Transverse colon (tissue), 4 donors: ENCODE measurements at regions not wholly inside any gene's neighbourhood (a gene's known extent, or its start where the extent isn't known, plus 50 kb on each side); places are given as distances from the start of the nearest gene placed in this dataset.

Experiments used
- DNase-seq: peaks from one replicate; pipeline ENCODE4 v3.0.0-alpha.2; 2019
- H3K27ac ChIP-seq, 4 donors: fragments of 200-600 bp; sonication (generic); 2 replicates each; pipeline ENCODE4 v1.5.1; 2016 to 2018; ENCODE audit warnings: inconsistent platforms in 4 of 4
- H3K27me3 ChIP-seq: fragments of 200-600 bp; sonication (generic); 2 replicates; pipeline ENCODE4 v1.5.1; 2017; ENCODE audit warnings: inconsistent platforms
- H3K36me3 ChIP-seq, 4 donors: fragments of 200-600 bp; sonication (generic); 2 replicates each; pipeline ENCODE4 v1.5.1; 2017 to 2019; ENCODE audit warnings: inconsistent platforms in 4 of 4
- H3K4me1 ChIP-seq, 4 donors: fragments of 200-600 bp; sonication (generic); 2 replicates each; pipeline ENCODE4 v1.5.1; 2017 to 2020; ENCODE audit warnings: inconsistent platforms in 4 of 4
- H3K4me3 ChIP-seq, 4 donors: fragments of 200-600 bp; sonication (generic); 1 replicate in 1 of 4; 2 replicates in 3 of 4; pipeline versions ENCODE4 v1.5.1 to v1.6.1; 2017 to 2019; ENCODE audit warnings: inconsistent platforms in 4 of 4
- H3K9me3 ChIP-seq, 2 donors: fragments of 200-600 bp; sonication (generic); 2 replicates each; pipeline ENCODE4 v1.5.1; 2017 to 2019; ENCODE audit warnings: inconsistent platforms in 2 of 2
- CTCF ChIP-seq, 5 experiments: fragments of 200-600 bp in 3 of 5; fragments of 450-650 bp in 2 of 5; sonication (generic) in 3 of 5; IDR thresholded peaks; 1 replicate in 2 of 5; 2 replicates in 3 of 5; pipeline ENCODE4 v1.5.1; 2016 to 2017; ENCODE audit warnings: antibody characterized with exemption in 5 of 5, inconsistent platforms in 3 of 5, mild to moderate bottlenecking in 2 of 5, moderate library complexity in 1 of 5
- EP300 ChIP-seq: sonication (generic); formaldehyde crosslinking; IDR thresholded peaks from one replicate; pipeline ENCODE4 v1.6.1; 2017; ENCODE audit warnings: antibody characterized with exemption, low read depth
- POLR2A ChIP-seq: fragments of 450-650 bp; IDR thresholded peaks from one replicate; pipeline ENCODE4 v1.6.1; 2016; ENCODE audit warnings: antibody characterized with exemption, mild to moderate bottlenecking, moderate library complexity
- POLR2AphosphoS5 ChIP-seq, 3 donors: sonication (generic); formaldehyde crosslinking; IDR thresholded peaks; one replicate each; pipeline ENCODE4 v1.6.1; 2016; ENCODE audit warnings: antibody characterized with exemption in 3 of 3
- WGBS, 2 donors: methylation state at CpG; one replicate each; pipeline ENCODE4 v1.1.5; 2018; ENCODE audit warnings: low coverage in 1 of 2; 5-methylcytosine and 5-hydroxymethylcytosine counted together
- in situ Hi-C, 4 donors: fragments of 200-750 bp; cut with MboI; loops; one replicate each; pipeline versions ENCODE4 v1.15.0 to v1.15.1; 2017; ENCODE audit warnings: low sequenced_read_pairs in 3 of 4, low pct_ligation_motif_present in 1 of 4, low pct_unique_long_range_greater_than_20kb in 1 of 4
- intact Hi-C: fragments of 100-400 bp; cut with DNase I; formaldehyde crosslinking; loops from one replicate; pipeline ENCODE4 v1.15.1; 2023; ENCODE audit warnings: low total_unique reads

- in situ Hi-C loops (no loop called here), intact Hi-C loops (no loop called here)
- Histone ChIP-seq H3K36me3 (no peaks in the 10 kb centered on the region), H3K4me3 (no peak overlapping the region), H3K27me3 (no peaks in the 10 kb centered on the region), H3K27ac (no peak overlapping the region), H3K9me3 (no peaks in the 10 kb centered on the region), H3K4me1 (no peaks in the 10 kb centered on the region)
- WGBS, 2 donors, result 20 to 45% methylated on average over 1 to 3 of the region's 3 CpGs
- TF ChIP-seq EP300 (no peak), POLR2A (no peak), POLR2AphosphoS5 (IDR thresholded peaks at IDR 0.05) (no peak), CTCF (IDR thresholded peaks at IDR 0.05) (no peak)
- DNase-seq, result no peak
Observed at GRCh38 chr5:3671337-3671736, 75.7 kb downstream of the IRX1 start.

- WGBS, 2 donors, result 58 to 69% methylated on average over 4 of the region's 4 CpGs
Observed at GRCh38 chr5:3678801-3679200, 83.2 kb downstream of the IRX1 start.

GRCh38 chr5:3680821-3681220 lies 85.2 kb downstream of the IRX1 start:
- intact Hi-C loops (no loop called here), in situ Hi-C loops (no loop called here)
- Histone ChIP-seq H3K4me3 (no peak overlapping the region), H3K27me3 (no peaks in the 10 kb centered on the region), H3K9me3 (no peaks in the 10 kb centered on the region), H3K4me1 (no peaks in the 10 kb centered on the region), H3K36me3 (no peaks in the 10 kb centered on the region), H3K27ac (no peak overlapping the region)
- no peak for TF ChIP-seq POLR2AphosphoS5 (IDR thresholded peaks at IDR 0.05)
- no peak for TF ChIP-seq EP300
- TF ChIP-seq POLR2A, result no peak
- no peak for TF ChIP-seq CTCF (IDR thresholded peaks at IDR 0.05)
- DNase-seq, result no peak
- 77 to 78% methylated on average over 4 to 5 of the region's 5 CpGs for WGBS, 2 donors

More at GRCh38 chr5:3678801-3679200, 83.2 kb downstream of the IRX1 start:
- Histone ChIP-seq H3K36me3 (no peaks in the 10 kb centered on the region), H3K27ac (no peak overlapping the region), H3K4me1 (no peaks in the 10 kb centered on the region), H3K27me3 (no peaks in the 10 kb centered on the region), H3K9me3 (no peaks in the 10 kb centered on the region), H3K4me3 (no peak overlapping the region)
- in situ Hi-C loops, result no loop called here
- DNase-seq, result no peak
- intact Hi-C loops, result no loop called here
- TF ChIP-seq POLR2A, result no peak
- TF ChIP-seq POLR2AphosphoS5 (IDR thresholded peaks at IDR 0.05), result no peak
- no peak for TF ChIP-seq EP300
- TF ChIP-seq CTCF (IDR thresholded peaks at IDR 0.05), result no peak

- no peak for DNase-seq
- Histone ChIP-seq H3K27ac (no peak overlapping the region), H3K36me3 (no peaks in the 10 kb centered on the region), H3K9me3 (no peaks in the 10 kb centered on the region), H3K4me3 (no peak overlapping the region), H3K27me3 (no peaks in the 10 kb centered on the region), H3K4me1 (no peaks in the 10 kb centered on the region)
- intact Hi-C loops (no loop called here), in situ Hi-C loops (no loop called here)
- no peak for TF ChIP-seq POLR2AphosphoS5 (IDR thresholded peaks at IDR 0.05)
- no peak for TF ChIP-seq POLR2A
- TF ChIP-seq CTCF (IDR thresholded peaks at IDR 0.05), result no peak
- TF ChIP-seq EP300, result no peak
- 48 to 84% methylated on average over 4 to 13 of the region's 13 CpGs for WGBS, 2 donors
Observed at GRCh38 chr5:3684118-3684517, 88.5 kb downstream of the IRX1 start.
